Astrocyte (in vitro differentiated cells and primary cell): ENCODE measurements at regions not wholly inside any gene's neighbourhood (a gene's known extent, or its start where the extent isn't known, plus 50 kb on each side); places are given as distances from the start of the nearest gene placed in this dataset.

Experiments
- CTCF ChIP-seq: IDR thresholded peaks from 2 replicates; pipeline ENCODE4 v1.5.1; 2011; ENCODE audit warnings: low read depth, mild to moderate bottlenecking, inconsistent platforms, low read length, moderate library complexity; ENCODE audit not compliant: insufficient read depth
- EZH2 ChIP-seq: IDR thresholded peaks from 2 replicates; pipeline ENCODE4 v1.6.1; 2012; ENCODE audit warnings: mild to moderate bottlenecking, low read length, inconsistent platforms; ENCODE audit not compliant: insufficient read depth

GRCh38 chr3:177514611-177515499, 317.6 kb upstream of the TBL1XR1 start:
- TF ChIP-seq CTCF (no peak), EZH2 (no peak)
